K562 (cell line): ENCODE measurements at regions not wholly inside any gene's neighbourhood (a gene's known extent, or its start where the extent isn't known, plus 50 kb on each side); places are given as distances from the start of the nearest gene placed in this dataset.

Source experiments
- ATAC-seq: fragments of 200-7000 bp; cut with Tn5 transposase; 3 replicates; pipeline ENCODE4 v1.9.1; 2020; ENCODE audit warnings: moderate library complexity
- BruUV-seq: library from RNA; stranded (reverse); fragments of 400-500 nt; replicated peaks from 2 replicates; lab custom pipeline; 2021; lab: Mats Ljungman, UMichigan
- CTCF ChIA-PET: fragments of 300-600 bp; formaldehyde crosslinking; extraction: SDS; loops from one replicate; lab custom pipeline; 2021; ENCODE audit warnings: low intra/inter-chr PET ratio; lab: Yijun Ruan, JAX
- POLR2A ChIA-PET: fragments of 300-600, 350-650 bp; sonication (Branson Sonifier 250); formaldehyde crosslinking; extraction: SDS; loops from one replicate; lab custom pipeline; 2021; ENCODE audit warnings: antibody characterized with exemption, inconsistent platforms; lab: Yijun Ruan, JAX
- DNase-seq, 4 experiments: peaks; one replicate each; pipeline versions ENCODE4 v3.0.0 to v3.0.0-alpha.2; 2011 to 2018; ENCODE audit warnings: low spot score in 3 of 4, mixed read lengths in 3 of 4; ENCODE audit errors: extremely low read depth in 1 of 4
- FAIRE-seq: peaks from 2 replicates; lab custom pipeline; 2011; peaks lifted over from hg19 to GRCh38; lab: Jason Lieb, UNC
- H2AFZ ChIP-seq: 2 replicates; pipeline ENCODE4 v1.6.0; 2011; ENCODE audit warnings: low read depth, low read length, control low read depth, inconsistent platforms
- H3K27ac ChIP-seq: fragments of 200-600 bp; 3 replicates; pipeline ENCODE4 v1.8.0; 2011; ENCODE audit warnings: low read depth, mild to moderate bottlenecking, control low read depth, inconsistent platforms, low read length, moderate library complexity, mixed read lengths; ENCODE audit errors: extremely low read depth
- H3K27me3 ChIP-seq, 2 experiments: fragments of 300-600 bp in 1 of 2; 2 replicates in 1 of 2; 3 replicates in 1 of 2; pipeline versions ENCODE4 v1.6.0 to v1.8.0; 2011; ENCODE audit warnings: inconsistent platforms in 2 of 2, low read length in 2 of 2, mild to moderate bottlenecking in 1 of 2, mixed read lengths in 1 of 2, moderate library complexity in 1 of 2; ENCODE audit not compliant: control insufficient read depth in 2 of 2, insufficient read depth in 2 of 2
- H3K36me3 ChIP-seq: fragments of 300-600 bp; 3 replicates; pipeline ENCODE4 v1.8.0; 2011; ENCODE audit warnings: mild to moderate bottlenecking, low read length, inconsistent platforms; ENCODE audit not compliant: control insufficient read depth, insufficient read depth
- H3K4me1 ChIP-seq, 2 experiments: fragments of 200-600 bp in 1 of 2; replicated peaks in 1 of 2; 2 replicates in 1 of 2; 3 replicates in 1 of 2; pipeline versions ENCODE4 v1.5.1 to v1.8.0; 2011; ENCODE audit warnings: inconsistent platforms in 2 of 2, low read length in 2 of 2, mild to moderate bottlenecking in 1 of 2, mixed read lengths in 1 of 2, moderate library complexity in 1 of 2; ENCODE audit not compliant: control insufficient read depth in 2 of 2, insufficient read depth in 2 of 2
- H3K4me2 ChIP-seq: 2 replicates; pipeline ENCODE4 v1.6.1; 2011; ENCODE audit warnings: low read length, control low read depth, inconsistent platforms, mixed read lengths; ENCODE audit not compliant: insufficient read depth
- H3K4me3 ChIP-seq: fragments of 200-600 bp; sonication (generic), shearing (Covaris generic); 2 replicates; pipeline ENCODE4 v1.5.1; 2016; ENCODE audit warnings: control low read depth, inconsistent platforms
- H3K79me2 ChIP-seq: fragments of 200-600 bp; 3 replicates; pipeline ENCODE4 v1.8.0; 2011; ENCODE audit warnings: low read length, inconsistent platforms; ENCODE audit not compliant: control insufficient read depth, insufficient read depth
- H3K9ac ChIP-seq, 2 experiments: 2 replicates each; pipeline versions ENCODE4 v1.6.0 to v1.6.1; 2011; ENCODE audit warnings: low read depth in 2 of 2, low read length in 2 of 2, control low read depth in 1 of 2, inconsistent platforms in 1 of 2, mild to moderate bottlenecking in 1 of 2, mixed read lengths in 1 of 2; ENCODE audit not compliant: insufficient read depth in 1 of 2
- H3K9me1 ChIP-seq: one replicate; pipeline ENCODE4 v1.6.0; 2011; ENCODE audit warnings: inconsistent platforms, mild to moderate bottlenecking, low read length, moderate library complexity; ENCODE audit not compliant: control insufficient read depth, insufficient read depth
- H3K9me3 ChIP-seq: replicated peaks from 2 replicates; pipeline ENCODE4 v1.5.1; 2011; ENCODE audit warnings: low read depth, low read length, inconsistent platforms; ENCODE audit not compliant: control insufficient read depth, insufficient read depth
- H4K20me1 ChIP-seq: replicated peaks from 2 replicates; pipeline ENCODE4 v1.6.1; 2011; ENCODE audit warnings: low read length, inconsistent platforms, mixed read lengths; ENCODE audit not compliant: control insufficient read depth, insufficient read depth
- CCAR2 ChIP-seq: fragments of 200-400 bp; formaldehyde crosslinking; IDR thresholded peaks from 2 replicates; pipeline ENCODE4 v1.6.1; 2017; ENCODE audit warnings: mild to moderate bottlenecking, low read depth, low read length
- EGR1 ChIP-seq: fragments of 450-650 bp; conservative IDR thresholded peaks from 2 replicates; pipeline ENCODE4 v1.6.1; 2017; ENCODE audit warnings: mild to moderate bottlenecking
- FOXA1 ChIP-seq: fragments of 450-650 bp; IDR thresholded peaks from 2 replicates; pipeline ENCODE4 v1.6.1; 2016; ENCODE audit warnings: mild to moderate bottlenecking, borderline replicate concordance
- MAX ChIP-seq: sonication (generic); formaldehyde crosslinking; IDR thresholded peaks from 2 replicates; pipeline ENCODE4 v1.9.0; 2022; ENCODE audit warnings: mild to moderate bottlenecking, missing genetic modification reagents
- MAZ ChIP-seq, 2 experiments: fragments of 450-650 bp in 1 of 2; sonication (generic) in 1 of 2; formaldehyde crosslinking; IDR thresholded peaks in 1 of 2; conservative IDR thresholded peaks in 1 of 2; 2 replicates each; pipeline versions ENCODE4 v1.4.0 to v1.5.0; 2020; ENCODE audit warnings: mild to moderate bottlenecking in 1 of 2, missing genetic modification reagents in 1 of 2
- RNF2 ChIP-seq: sonication (generic); IDR thresholded peaks from 2 replicates; pipeline ENCODE4 v1.6.1; 2016
- U2AF1 ChIP-seq: fragments of 200-400 bp; formaldehyde crosslinking; optimal IDR thresholded peaks from 2 replicates; pipeline ENCODE3; 2017; ENCODE audit warnings: mild to moderate bottlenecking, low read depth, low read length, moderate library complexity
- ZFX ChIP-seq: sonication (generic); formaldehyde crosslinking; IDR thresholded peaks from 2 replicates; pipeline ENCODE4 v1.8.0; 2022; ENCODE audit warnings: mild to moderate bottlenecking, missing genetic modification reagents, moderate library complexity
- ZNF445 ChIP-seq: fragments of 250-450 bp; sonication (Bioruptor Pico); IDR thresholded peaks from 2 replicates; pipeline ENCODE4 v1.4.0; 2020; ENCODE audit warnings: low read depth, mild to moderate bottlenecking, moderate library complexity
- ZNF507 ChIP-seq: conservative IDR thresholded peaks from 2 replicates; pipeline ENCODE4 v1.6.1; 2017; ENCODE audit warnings: missing genetic modification characterization, missing compliant biosample characterization
- WGBS: fragments of 100-300 bp; shearing (Covaris generic); methylation state at CpG from one replicate; pipeline ENCODE4 v1.1.6; 2016; ENCODE audit warnings: low coverage, mixed read lengths; ENCODE audit not compliant: insufficient coverage; ENCODE audit errors: missing lambda C conversion rate; 5-methylcytosine and 5-hydroxymethylcytosine counted together
- in situ Hi-C: fragments of 300-500 bp; cut with MboI; formaldehyde crosslinking; loops from 4 replicates; pipeline ENCODE4 v1.15.0; 2018; ENCODE audit warnings: inconsistent platforms, mixed read lengths
- intact Hi-C: fragments of 100-400 bp; cut with micrococcal nuclease; formaldehyde crosslinking; loops from 2 replicates; pipeline ENCODE4 v1.14.2; 2022
- TF ChIP-seq, protein P1 (sequence below): fragments of 250-450 bp; sonication (Bioruptor Pico); IDR thresholded peaks from 2 replicates; pipeline ENCODE4 v1.6.1; 2021; ENCODE audit warnings: mild to moderate bottlenecking
- TF ChIP-seq, protein P2 (sequence below): fragments of 250-450 bp; sonication (Bioruptor Pico); IDR thresholded peaks from 2 replicates; pipeline ENCODE4 v1.8.0; 2022; ENCODE audit warnings: inconsistent platforms, mild to moderate bottlenecking, moderate library complexity, borderline replicate concordance
- TF ChIP-seq, protein P3 (sequence below), 2 experiments: fragments of 450-650 bp; conservative IDR thresholded peaks; 2 replicates each; pipeline ENCODE4 v1.6.1; 2017; ENCODE audit warnings: mild to moderate bottlenecking in 2 of 2, moderate library complexity in 2 of 2

DNA sequence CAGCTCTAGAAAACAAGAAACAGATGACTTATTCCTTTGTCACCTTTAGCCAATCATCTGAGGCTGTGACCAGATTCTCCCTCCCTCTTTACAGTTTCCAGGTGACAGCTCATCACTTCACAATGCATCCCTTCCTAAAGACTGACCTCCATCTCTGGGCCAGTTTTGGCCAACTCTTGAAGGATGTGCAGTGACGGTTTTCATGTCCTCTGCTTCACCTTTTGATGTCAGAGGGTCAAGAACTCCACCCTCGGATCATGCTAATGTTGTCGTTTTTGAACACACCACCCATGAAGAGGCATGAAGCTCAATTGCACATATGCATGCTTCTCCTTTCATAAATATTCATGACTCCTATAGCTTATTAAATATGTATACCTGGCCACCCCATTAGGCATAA is 161.2 kb upstream of the SYNPR start (continued):
- TF ChIP-seq, protein P1, sequence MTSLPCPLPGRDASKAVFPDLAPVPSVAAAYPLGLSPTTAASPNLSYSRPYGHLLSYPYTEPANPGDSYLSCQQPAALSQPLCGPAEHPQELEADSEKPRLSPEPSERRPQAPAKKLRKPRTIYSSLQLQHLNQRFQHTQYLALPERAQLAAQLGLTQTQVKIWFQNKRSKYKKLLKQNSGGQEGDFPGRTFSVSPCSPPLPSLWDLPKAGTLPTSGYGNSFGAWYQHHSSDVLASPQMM (CRISPR knock-in tag) = no peak

- TF ChIP-seq RNF2 (no peak), ZNF507 (tag) (no peak), MAX (CRISPR knock-in tag) (no peak), EGR1 (no peak), CCAR2 (no peak), FOXA1 (no peak), ZFX (CRISPR knock-in tag) (no peak), U2AF1 (no peak), MAZ (CRISPR knock-in tag; conservative IDR thresholded peaks at IDR 0.05 in 1 of 2, IDR thresholded peaks at IDR 0.05 in 1 of 2) (no peak), ZNF445 (no peak)
- TF ChIP-seq, protein P2, sequence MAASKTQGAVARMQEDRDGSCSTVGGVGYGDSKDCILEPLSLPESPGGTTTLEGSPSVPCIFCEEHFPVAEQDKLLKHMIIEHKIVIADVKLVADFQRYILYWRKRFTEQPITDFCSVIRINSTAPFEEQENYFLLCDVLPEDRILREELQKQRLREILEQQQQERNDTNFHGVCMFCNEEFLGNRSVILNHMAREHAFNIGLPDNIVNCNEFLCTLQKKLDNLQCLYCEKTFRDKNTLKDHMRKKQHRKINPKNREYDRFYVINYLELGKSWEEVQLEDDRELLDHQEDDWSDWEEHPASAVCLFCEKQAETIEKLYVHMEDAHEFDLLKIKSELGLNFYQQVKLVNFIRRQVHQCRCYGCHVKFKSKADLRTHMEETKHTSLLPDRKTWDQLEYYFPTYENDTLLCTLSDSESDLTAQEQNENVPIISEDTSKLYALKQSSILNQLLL (CRISPR knock-in tag) = no peak
- TF ChIP-seq, protein P3, sequence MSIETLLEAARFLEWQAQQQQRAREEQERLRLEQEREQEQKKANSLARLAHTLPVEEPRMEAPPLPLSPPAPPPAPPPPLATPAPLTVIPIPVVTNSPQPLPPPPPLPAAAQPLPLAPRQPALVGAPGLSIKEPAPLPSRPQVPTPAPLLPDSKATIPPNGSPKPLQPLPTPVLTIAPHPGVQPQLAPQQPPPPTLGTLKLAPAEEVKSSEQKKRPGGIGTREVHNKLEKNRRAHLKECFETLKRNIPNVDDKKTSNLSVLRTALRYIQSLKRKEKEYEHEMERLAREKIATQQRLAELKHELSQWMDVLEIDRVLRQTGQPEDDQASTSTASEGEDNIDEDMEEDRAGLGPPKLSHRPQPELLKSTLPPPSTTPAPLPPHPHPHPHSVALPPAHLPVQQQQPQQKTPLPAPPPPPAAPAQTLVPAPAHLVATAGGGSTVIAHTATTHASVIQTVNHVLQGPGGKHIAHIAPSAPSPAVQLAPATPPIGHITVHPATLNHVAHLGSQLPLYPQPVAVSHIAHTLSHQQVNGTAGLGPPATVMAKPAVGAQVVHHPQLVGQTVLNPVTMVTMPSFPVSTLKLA (conservative IDR thresholded peaks at IDR 0.05) = no peak
- in situ Hi-C loops = no loop called here
- H3K9ac ChIP-seq = no peak overlapping the region
- FAIRE-seq (no peak), DNase-seq (no peak), ATAC-seq (no peak)
- H3K27me3 ChIP-seq = no peaks in the 10 kb centered on the region
- intact Hi-C loops = no loop called here
- no peaks in the 10 kb centered on the region for H3K9me1 ChIP-seq
- CTCF ChIA-PET = no interaction called here
- BruUV-seq = no TSS peak
- H4K20me1 ChIP-seq = no peaks in the 10 kb centered on the region
- POLR2A ChIA-PET = no interaction called here
- H3K4me1 ChIP-seq = no peaks in the 10 kb centered on the region
- 0% methylated on average over 3 of the region's 3 CpGs for WGBS
- H2AFZ ChIP-seq = no peak overlapping the region
- no peak overlapping the region for H3K4me3 ChIP-seq
- no peaks in the 10 kb centered on the region for H3K79me2 ChIP-seq
- no peaks in the 10 kb centered on the region for H3K36me3 ChIP-seq
- no peaks in the 10 kb centered on the region for H3K9me3 ChIP-seq
- no peak overlapping the region for H3K4me2 ChIP-seq
- no peak overlapping the region for H3K27ac ChIP-seq
Observed at GRCh38 chr3:63124090-63124489, 154.0 kb upstream of the SYNPR start.
